ENCODE measurements at regions not wholly inside any gene's neighbourhood (a gene's known extent, or its start where the extent isn't known, plus 50 kb on each side); places are given as distances from the start of the nearest gene placed in this dataset.

DNA sequence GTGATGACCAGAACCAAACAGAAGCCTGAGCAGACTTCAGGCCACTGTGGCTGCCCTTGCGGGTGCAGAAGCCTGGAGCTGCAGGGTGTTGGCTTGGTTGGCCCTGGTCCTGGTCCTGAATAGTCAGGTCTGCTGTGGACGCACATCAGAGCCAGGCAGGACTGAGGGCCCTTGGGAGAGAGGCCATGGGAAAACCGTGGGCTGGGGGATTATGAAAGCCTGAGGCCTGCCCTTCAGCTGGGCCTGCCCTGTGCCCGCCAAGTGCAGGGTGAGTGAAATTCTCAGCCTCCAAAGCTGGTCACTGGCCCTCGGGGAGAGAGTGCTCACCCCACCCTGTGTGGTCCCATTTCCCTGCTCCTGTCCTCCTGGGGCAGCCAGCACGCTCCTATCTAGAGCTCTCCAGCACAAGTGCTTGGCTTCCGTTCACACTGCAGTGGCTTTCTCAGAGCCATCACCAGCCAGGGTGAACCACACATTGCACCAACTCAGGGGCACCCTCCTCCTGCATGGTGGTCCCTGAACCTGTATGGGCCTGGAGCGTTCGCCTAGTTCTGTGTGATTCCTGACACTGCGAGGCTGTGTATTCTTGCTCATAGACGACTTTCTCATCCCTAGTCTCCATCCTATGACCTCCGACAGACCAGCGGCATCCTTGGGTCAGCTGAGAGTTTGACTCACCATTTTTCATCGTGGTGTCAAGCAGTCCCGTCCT lies 146.1 kb downstream of the TTLL2 start:
- TF ChIP-seq, protein P1, sequence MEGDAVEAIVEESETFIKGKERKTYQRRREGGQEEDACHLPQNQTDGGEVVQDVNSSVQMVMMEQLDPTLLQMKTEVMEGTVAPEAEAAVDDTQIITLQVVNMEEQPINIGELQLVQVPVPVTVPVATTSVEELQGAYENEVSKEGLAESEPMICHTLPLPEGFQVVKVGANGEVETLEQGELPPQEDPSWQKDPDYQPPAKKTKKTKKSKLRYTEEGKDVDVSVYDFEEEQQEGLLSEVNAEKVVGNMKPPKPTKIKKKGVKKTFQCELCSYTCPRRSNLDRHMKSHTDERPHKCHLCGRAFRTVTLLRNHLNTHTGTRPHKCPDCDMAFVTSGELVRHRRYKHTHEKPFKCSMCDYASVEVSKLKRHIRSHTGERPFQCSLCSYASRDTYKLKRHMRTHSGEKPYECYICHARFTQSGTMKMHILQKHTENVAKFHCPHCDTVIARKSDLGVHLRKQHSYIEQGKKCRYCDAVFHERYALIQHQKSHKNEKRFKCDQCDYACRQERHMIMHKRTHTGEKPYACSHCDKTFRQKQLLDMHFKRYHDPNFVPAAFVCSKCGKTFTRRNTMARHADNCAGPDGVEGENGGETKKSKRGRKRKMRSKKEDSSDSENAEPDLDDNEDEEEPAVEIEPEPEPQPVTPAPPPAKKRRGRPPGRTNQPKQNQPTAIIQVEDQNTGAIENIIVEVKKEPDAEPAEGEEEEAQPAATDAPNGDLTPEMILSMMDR (IDR thresholded peaks at IDR 0.05) = no peak
- no peak for TF ChIP-seq POLR2A (IDR thresholded peaks at IDR 0.05)

Measured in right lobe of liver (tissue), 4 donors.